SH-SY5Y (cell line): ENCODE measurements at regions not wholly inside any gene's neighbourhood (a gene's known extent, or its start where the extent isn't known, plus 50 kb on each side); places are given as distances from the start of the nearest gene placed in this dataset.

Experiments used
- GATA2 ChIP-seq: IDR thresholded peaks from 2 replicates; pipeline ENCODE4 v1.6.1; 2011; ENCODE audit warnings: mild to moderate bottlenecking, low read depth, low read length
- GATA3 ChIP-seq: IDR thresholded peaks from 2 replicates; pipeline ENCODE4 v1.6.1; 2011; ENCODE audit warnings: low read depth, mild to moderate bottlenecking, low read length, moderate library complexity

GRCh38 chr10:125536236-125536635 is 146.7 kb downstream of the TEX36 start:
- TF ChIP-seq GATA3 (no peak), GATA2 (no peak)
